GM03348 (cell line): ENCODE measurements at regions not wholly inside any gene's neighbourhood (a gene's known extent, or its start where the extent isn't known, plus 50 kb on each side); places are given as distances from the start of the nearest gene placed in this dataset.
"Not testable (repeated sequence)": the region's sequence is repeated elsewhere in the genome, so short reads cannot be mapped to it uniquely, and the experiment has no call there.

ENCODE experiments used
- DNase-seq: peaks from one replicate; pipeline ENCODE4 v3.0.0; 2012; ENCODE audit warnings: low spot score

- DNase-seq = no peak
Measured at GRCh38 chr4:170413951-170414350, 324.2 kb upstream of the AADAT start.

GRCh38 chr4:170400361-170400760 lies 310.6 kb upstream of the AADAT start:
- DNase-seq = no peak

- DNase-seq = no peak
Measured at GRCh38 chr4:170399581-170400293, 310.0 kb upstream of the AADAT start.

- DNase-seq = no peak
Measured at GRCh38 chr4:170398218-170398617, 308.5 kb upstream of the AADAT start.

- DNase-seq = no peak
Measured at GRCh38 chr4:170395773-170396172, 306.0 kb upstream of the AADAT start.

- peak; percentile 34 for DNase-seq
Measured at GRCh38 chr4:170391066-170391740, 301.4 kb upstream of the AADAT start.

GRCh38 chr4:170389411-170389810 lies 299.7 kb upstream of the AADAT start:
- DNase-seq = no peak

GRCh38 chr4:170388255-170388654 lies 298.5 kb upstream of the AADAT start:
- peak; percentile 26 for DNase-seq

GRCh38 chr4:170386971-170387370 lies 297.2 kb upstream of the AADAT start:
- DNase-seq = peak; percentile 29

GRCh38 chr4:170386511-170386910 lies 296.8 kb upstream of the AADAT start:
- no peak for DNase-seq

GRCh38 chr4:170374770-170375169 lies 285.0 kb upstream of the AADAT start:
- DNase-seq = no peak

- DNase-seq = no peak
Measured at GRCh38 chr4:170348945-170349344, 259.2 kb upstream of the AADAT start.

- not testable (repeated sequence) for DNase-seq
Measured at GRCh38 chr4:170347191-170347590, 257.4 kb upstream of the AADAT start.

- DNase-seq = no peak
Measured at GRCh38 chr4:170339522-170339921, 249.8 kb upstream of the AADAT start.

GRCh38 chr4:170336238-170336775 lies 246.6 kb upstream of the AADAT start:
- DNase-seq = no peak

- no peak for DNase-seq
Measured at GRCh38 chr4:170325599-170325998, 235.8 kb upstream of the AADAT start.

- no peak for DNase-seq
Measured at GRCh38 chr4:170323623-170324022, 233.9 kb upstream of the AADAT start.

GRCh38 chr4:170307182-170307581 lies 217.4 kb upstream of the AADAT start:
- DNase-seq = no peak

GRCh38 chr4:170306208-170306607 lies 216.5 kb upstream of the AADAT start:
- no peak for DNase-seq

GRCh38 chr4:170305627-170306026 lies 215.9 kb upstream of the AADAT start:
- no peak for DNase-seq

- DNase-seq = no peak
Measured at GRCh38 chr4:170281027-170281426, 191.3 kb upstream of the AADAT start.

- DNase-seq = no peak
Measured at GRCh38 chr4:170278460-170278859, 188.7 kb upstream of the AADAT start.

GRCh38 chr4:170274616-170275015 lies 184.9 kb upstream of the AADAT start:
- DNase-seq = no peak

- DNase-seq = no peak
Measured at GRCh38 chr4:170272959-170273358, 183.2 kb upstream of the AADAT start.
